Lung (tissue), 11 donors: ENCODE measurements at regions not wholly inside any gene's neighbourhood (a gene's known extent, or its start where the extent isn't known, plus 50 kb on each side); places are given as distances from the start of the nearest gene placed in this dataset.

ENCODE experiments used
- ATAC-seq: fragments of 200-7000 bp; cut with Tn5 transposase; one replicate; pipeline ENCODE4 v1.9.1; 2020; ENCODE audit warnings: moderate number of reproducible peaks; ENCODE audit not compliant: insufficient read depth, low FRiP score
- DNase-seq, 3 donors: peaks; one replicate each; pipeline ENCODE4 v3.0.0-alpha.2; 2013 to 2017
- H3K27ac ChIP-seq, 2 donors: one replicate each; pipeline ENCODE4 v1.5.1; 2013; ENCODE audit warnings: mild to moderate bottlenecking in 2 of 2, moderate library complexity in 2 of 2, control low read depth in 1 of 2, inconsistent platforms in 1 of 2, low read depth in 1 of 2, low read length in 1 of 2
- H3K27me3 ChIP-seq, 3 donors: one replicate each; pipeline ENCODE4 v1.5.1; 2013; ENCODE audit warnings: low read length in 2 of 3; ENCODE audit not compliant: control insufficient read depth in 3 of 3, insufficient read depth in 3 of 3
- H3K36me3 ChIP-seq, 4 donors: one replicate each; pipeline ENCODE4 v1.5.1; 2013; ENCODE audit warnings: low read length in 4 of 4, mild to moderate bottlenecking in 1 of 4, moderate library complexity in 1 of 4; ENCODE audit not compliant: control insufficient read depth in 4 of 4, insufficient read depth in 4 of 4
- H3K4me1 ChIP-seq, 5 donors: one replicate each; pipeline ENCODE4 v1.5.1; 2013; ENCODE audit warnings: low read length in 5 of 5, mild to moderate bottlenecking in 2 of 5, moderate library complexity in 1 of 5; ENCODE audit not compliant: control insufficient read depth in 5 of 5, insufficient read depth in 5 of 5
- H3K4me3 ChIP-seq: one replicate; pipeline ENCODE4 v1.5.1; 2013; ENCODE audit warnings: mild to moderate bottlenecking, control low read depth, moderate library complexity
- H3K9ac ChIP-seq, 2 donors: one replicate each; pipeline ENCODE4 v1.5.1; 2013; ENCODE audit warnings: low read length in 2 of 2, control low read depth in 1 of 2; ENCODE audit not compliant: insufficient read depth in 1 of 2
- H3K9me3 ChIP-seq, 4 donors: one replicate each; pipeline ENCODE4 v1.5.1; 2013; ENCODE audit warnings: low read length in 3 of 4, mild to moderate bottlenecking in 1 of 4, moderate library complexity in 1 of 4; ENCODE audit not compliant: control insufficient read depth in 4 of 4, insufficient read depth in 3 of 4
- CTCF ChIP-seq: IDR thresholded peaks from 2 replicates; pipeline ENCODE4 v1.5.1; 2012; ENCODE audit warnings: mild to moderate bottlenecking; ENCODE audit errors: control extremely low read depth, extremely low read depth
- WGBS, 2 donors: extraction: QIAGEN DNeasy Blood & Tissue Kit; methylation state at CpG; one replicate each; pipeline ENCODE4 v1.1.7; 2013; 5-methylcytosine and 5-hydroxymethylcytosine counted together
- donor health status: control.
- donor health status: control.
- donor health status: Bipolar disorder and iron deficiency.
- donor health status: healthy.
- donor health status: DM: yes; HTN: yes; CAD: no.

GRCh38 chr1:18580047-18580446, 50.6 kb upstream of the PAX7 start:
- no peaks in the 10 kb centered on the region for H3K36me3 ChIP-seq
- TF ChIP-seq CTCF, result no peak
- ATAC-seq, result no peak
- H3K4me3 ChIP-seq, result no peak overlapping the region
- no peaks in the 10 kb centered on the region for H3K9me3 ChIP-seq
- DNase-seq, result no peak
- 67 to 77% methylated on average over 7 of the region's 7 CpGs for WGBS, 2 donors
- peaks cover 0 to 3% (median 0%) of the 10 kb centered on the region in 3 donors for H3K27me3 ChIP-seq
- no peak overlapping the region for H3K9ac ChIP-seq
- no peaks in the 10 kb centered on the region for H3K4me1 ChIP-seq
- H3K27ac ChIP-seq, result no peak overlapping the region

GRCh38 chr1:18580691-18581419, 49.8 kb upstream of the PAX7 start:
- Histone ChIP-seq H3K9ac (no peak overlapping the region), H3K27me3 (peaks cover 0 to 3% (median 0%) of the 10 kb centered on the region in 3 donors), H3K27ac (no peak overlapping the region), H3K4me1 (no peaks in the 10 kb centered on the region), H3K36me3 (no peaks in the 10 kb centered on the region), H3K4me3 (no peak overlapping the region), H3K9me3 (no peaks in the 10 kb centered on the region)
- WGBS, 2 donors, result 64 to 69% methylated on average over 13 of the region's 13 CpGs
- no peak for ATAC-seq
- no peak for DNase-seq
- no peak for TF ChIP-seq CTCF
